GM23338 (cell line): ENCODE measurements at regions not wholly inside any gene's neighbourhood (a gene's known extent, or its start where the extent isn't known, plus 50 kb on each side); places are given as distances from the start of the nearest gene placed in this dataset.

Source experiments
- ATAC-seq: fragments of 200-7000 bp; cut with Tn5 transposase; 3 replicates; pipeline ENCODE4 v1.9.1; 2020
- DNase-seq: peaks from one replicate; pipeline ENCODE4 v3.0.0-alpha.2; 2015; ENCODE audit warnings: low spot score
- H2AFZ ChIP-seq: fragments of 200-600 bp; sonication (generic); 2 replicates; pipeline ENCODE4 v1.8.0; 2016; ENCODE audit warnings: antibody characterized with exemption, mild to moderate bottlenecking, moderate library complexity
- H3F3A ChIP-seq: fragments of 200-600 bp; sonication (generic); replicated peaks from 2 replicates; pipeline ENCODE4 v1.8.0; 2017; ENCODE audit warnings: antibody characterized with exemption, mixed run types, low read depth
- H3K27ac ChIP-seq: fragments of 200-600 bp; sonication (generic); 2 replicates; pipeline ENCODE4 v1.6.1; 2016; ENCODE audit warnings: low read depth
- H3K27me3 ChIP-seq: fragments of 200-600 bp; sonication (generic); 2 replicates; pipeline ENCODE4 v1.8.0; 2016; ENCODE audit warnings: mild to moderate bottlenecking, mixed run types, moderate library complexity; ENCODE audit not compliant: insufficient read depth
- H3K36me3 ChIP-seq: fragments of 200-600 bp; sonication (generic); 2 replicates; pipeline ENCODE4 v1.8.0; 2016; ENCODE audit warnings: mild to moderate bottlenecking; ENCODE audit not compliant: insufficient read depth
- H3K4me1 ChIP-seq: fragments of 200-600 bp; sonication (generic); 2 replicates; pipeline ENCODE4 v1.8.0; 2016; ENCODE audit warnings: mild to moderate bottlenecking, moderate library complexity; ENCODE audit not compliant: insufficient read depth
- H3K4me2 ChIP-seq: fragments of 200-600 bp; sonication (generic); 2 replicates; pipeline ENCODE4 v1.7.1; 2017; ENCODE audit warnings: mixed run types
- H3K4me3 ChIP-seq: fragments of 200-600 bp; sonication (generic); 2 replicates; pipeline ENCODE4 v1.6.1; 2016; ENCODE audit warnings: mixed run types
- H3K79me2 ChIP-seq: fragments of 200-600 bp; sonication (generic); replicated peaks from 2 replicates; pipeline ENCODE4 v1.8.0; 2017; ENCODE audit warnings: mild to moderate bottlenecking; ENCODE audit not compliant: insufficient read depth
- H3K9me2 ChIP-seq: fragments of 200-600 bp; sonication (generic); 2 replicates; pipeline ENCODE4 v1.8.0; 2017; ENCODE audit not compliant: insufficient read depth
- H4K20me1 ChIP-seq: fragments of 200-600 bp; sonication (generic); replicated peaks from 2 replicates; pipeline ENCODE4 v1.8.0; 2017; ENCODE audit warnings: mild to moderate bottlenecking; ENCODE audit not compliant: insufficient read depth
- H3K27ac Mint-ChIP-seq: 2 replicates; pipeline ENCODE4 v1.8.0; 2020; ENCODE audit warnings: inconsistent platforms, mild to moderate bottlenecking, moderate library complexity, mixed read lengths
- H3K27me3 Mint-ChIP-seq: 3 replicates; pipeline ENCODE4 v1.8.0; 2022; ENCODE audit warnings: low read depth, mild to moderate bottlenecking, moderate library complexity, mixed read lengths, inconsistent platforms; ENCODE audit not compliant: insufficient read depth, poor library complexity
- H3K36me3 Mint-ChIP-seq: 3 replicates; pipeline ENCODE4 v1.8.0; 2021; ENCODE audit warnings: low read depth, mild to moderate bottlenecking, inconsistent platforms, moderate library complexity, mixed read lengths
- H3K4me1 Mint-ChIP-seq: 3 replicates; pipeline ENCODE4 v1.8.0; 2020; ENCODE audit warnings: mild to moderate bottlenecking, inconsistent platforms, mixed read lengths
- H3K4me3 Mint-ChIP-seq: 3 replicates; pipeline ENCODE4 v1.8.0; 2021; ENCODE audit warnings: moderate library complexity, mild to moderate bottlenecking, inconsistent platforms, mixed read lengths
- H3K9me3 Mint-ChIP-seq: 3 replicates; pipeline ENCODE4 v1.8.0; 2020; ENCODE audit warnings: moderate library complexity, mild to moderate bottlenecking, inconsistent platforms, mixed read lengths
- CREB1 ChIP-seq: fragments of 250-450 bp; sonication (Bioruptor Pico); IDR thresholded peaks from 2 replicates; pipeline ENCODE4 v1.5.0; 2020; ENCODE audit warnings: low read depth, mild to moderate bottlenecking, moderate library complexity
- EZH2 ChIP-seq: fragments of 200-600 bp; sonication (generic); IDR thresholded peaks from one replicate; pipeline ENCODE4 v1.8.0; 2017; ENCODE audit warnings: antibody characterized with exemption, mild to moderate bottlenecking, low read depth; ENCODE audit not compliant: unreplicated experiment
- EZH2phosphoT487 ChIP-seq: fragments of 200-600 bp; sonication (generic); IDR thresholded peaks from one replicate; pipeline ENCODE4 v1.8.1; 2018; ENCODE audit warnings: antibody characterized with exemption; ENCODE audit not compliant: unreplicated experiment
- JUNB ChIP-seq: IDR thresholded peaks from one replicate; pipeline ENCODE4 v1.6.1; 2016; ENCODE audit warnings: antibody characterized with exemption; ENCODE audit not compliant: unreplicated experiment
- NANOG ChIP-seq: IDR thresholded peaks from 2 replicates; pipeline ENCODE4 v1.6.1; 2016; ENCODE audit warnings: antibody characterized with exemption, borderline replicate concordance
- POLR2AphosphoS5 ChIP-seq: IDR thresholded peaks from 2 replicates; pipeline ENCODE4 v1.6.1; 2016; ENCODE audit warnings: antibody characterized with exemption, low read depth
- REST ChIP-seq: IDR thresholded peaks from one replicate; pipeline ENCODE4 v1.6.1; 2018; ENCODE audit warnings: antibody characterized with exemption; ENCODE audit not compliant: unreplicated experiment
- STAT1 ChIP-seq: IDR thresholded peaks from one replicate; pipeline ENCODE4 v1.6.1; 2016; ENCODE audit warnings: antibody characterized with exemption; ENCODE audit not compliant: unreplicated experiment
- ZNF114 ChIP-seq: fragments of 250-450 bp; sonication (Bioruptor Pico); IDR thresholded peaks from 2 replicates; pipeline ENCODE4 v1.5.0; 2020; ENCODE audit warnings: mild to moderate bottlenecking, moderate library complexity
- ZNF331 ChIP-seq: fragments of 250-450 bp; sonication (Bioruptor Pico); IDR thresholded peaks from 2 replicates; pipeline ENCODE4 v1.5.0; 2020; ENCODE audit warnings: low read depth, mild to moderate bottlenecking, moderate library complexity
- ZNF462 ChIP-seq: fragments of 250-450 bp; sonication (Bioruptor Pico); IDR thresholded peaks from 2 replicates; pipeline ENCODE4 v1.5.0; 2020; ENCODE audit warnings: mild to moderate bottlenecking, moderate library complexity
- TF ChIP-seq, protein P1 (sequence below): IDR thresholded peaks from 2 replicates; pipeline ENCODE4 v1.6.1; 2016; ENCODE audit warnings: antibody characterized with exemption
- TF ChIP-seq, protein P2 (sequence below), 2 experiments: fragments of 200-600 bp in 1 of 2; sonication (generic) in 1 of 2; conservative IDR thresholded peaks; 2 replicates each; pipeline versions ENCODE4 v1.5.1 to v1.6.1; 2016 to 2017; ENCODE audit warnings: antibody characterized with exemption in 2 of 2, low read depth in 2 of 2, mild to moderate bottlenecking in 2 of 2, moderate library complexity in 1 of 2

- Mint-ChIP-seq H3K36me3 (no peaks in the 10 kb centered on the region), H3K27me3 (peaks cover 1% of the 10 kb centered on the region), H3K4me3 (no peak overlapping the region), H3K27ac (no peak overlapping the region), H3K9me3 (no peaks in the 10 kb centered on the region), H3K4me1 (no peaks in the 10 kb centered on the region)
- TF ChIP-seq CREB1 (CRISPR knock-in tag) = no peak
- TF ChIP-seq EZH2phosphoT487 = no peak
- TF ChIP-seq ZNF331 (CRISPR knock-in tag) = no peak
- no peak for TF ChIP-seq NANOG
- TF ChIP-seq ZNF462 = no peak
- TF ChIP-seq EZH2 = no peak
- no peak for TF ChIP-seq ZNF114 (CRISPR knock-in tag)
- TF ChIP-seq, protein P1, sequence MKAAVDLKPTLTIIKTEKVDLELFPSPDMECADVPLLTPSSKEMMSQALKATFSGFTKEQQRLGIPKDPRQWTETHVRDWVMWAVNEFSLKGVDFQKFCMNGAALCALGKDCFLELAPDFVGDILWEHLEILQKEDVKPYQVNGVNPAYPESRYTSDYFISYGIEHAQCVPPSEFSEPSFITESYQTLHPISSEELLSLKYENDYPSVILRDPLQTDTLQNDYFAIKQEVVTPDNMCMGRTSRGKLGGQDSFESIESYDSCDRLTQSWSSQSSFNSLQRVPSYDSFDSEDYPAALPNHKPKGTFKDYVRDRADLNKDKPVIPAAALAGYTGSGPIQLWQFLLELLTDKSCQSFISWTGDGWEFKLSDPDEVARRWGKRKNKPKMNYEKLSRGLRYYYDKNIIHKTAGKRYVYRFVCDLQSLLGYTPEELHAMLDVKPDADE = no peak
- TF ChIP-seq, protein P2, sequence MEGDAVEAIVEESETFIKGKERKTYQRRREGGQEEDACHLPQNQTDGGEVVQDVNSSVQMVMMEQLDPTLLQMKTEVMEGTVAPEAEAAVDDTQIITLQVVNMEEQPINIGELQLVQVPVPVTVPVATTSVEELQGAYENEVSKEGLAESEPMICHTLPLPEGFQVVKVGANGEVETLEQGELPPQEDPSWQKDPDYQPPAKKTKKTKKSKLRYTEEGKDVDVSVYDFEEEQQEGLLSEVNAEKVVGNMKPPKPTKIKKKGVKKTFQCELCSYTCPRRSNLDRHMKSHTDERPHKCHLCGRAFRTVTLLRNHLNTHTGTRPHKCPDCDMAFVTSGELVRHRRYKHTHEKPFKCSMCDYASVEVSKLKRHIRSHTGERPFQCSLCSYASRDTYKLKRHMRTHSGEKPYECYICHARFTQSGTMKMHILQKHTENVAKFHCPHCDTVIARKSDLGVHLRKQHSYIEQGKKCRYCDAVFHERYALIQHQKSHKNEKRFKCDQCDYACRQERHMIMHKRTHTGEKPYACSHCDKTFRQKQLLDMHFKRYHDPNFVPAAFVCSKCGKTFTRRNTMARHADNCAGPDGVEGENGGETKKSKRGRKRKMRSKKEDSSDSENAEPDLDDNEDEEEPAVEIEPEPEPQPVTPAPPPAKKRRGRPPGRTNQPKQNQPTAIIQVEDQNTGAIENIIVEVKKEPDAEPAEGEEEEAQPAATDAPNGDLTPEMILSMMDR (conservative IDR thresholded peaks at IDR 0.05; ENCODE audit: low read depth in 2 of 2) = no peak
- TF ChIP-seq JUNB = no peak
- no peak for TF ChIP-seq STAT1
- no peak for TF ChIP-seq POLR2AphosphoS5
- TF ChIP-seq REST = no peak
- no peaks in the 10 kb centered on the region for H3K4me1 ChIP-seq
- DNase-seq (no peak), ATAC-seq (no peak)
- H4K20me1 ChIP-seq = no peaks in the 10 kb centered on the region
- H3K27me3 ChIP-seq = no peaks in the 10 kb centered on the region
- H3K79me2 ChIP-seq = no peaks in the 10 kb centered on the region
- H2AFZ ChIP-seq = no peak overlapping the region
- peaks cover 3% of the 10 kb centered on the region; the same call in 1 of the 2 replicates for H3K9me2 ChIP-seq
- H3K4me2 ChIP-seq = no peak overlapping the region
- no peak overlapping the region for H3K27ac ChIP-seq
- no peaks in the 10 kb centered on the region for H3K36me3 ChIP-seq
- H3F3A ChIP-seq = no peaks in the 10 kb centered on the region
- no peak overlapping the region for H3K4me3 ChIP-seq
Measured at GRCh38 chr10:3687510-3688081, 97.4 kb downstream of the KLF6 start.
